GM13976 (cell line): ENCODE measurements at regions not wholly inside any gene's neighbourhood (a gene's known extent, or its start where the extent isn't known, plus 50 kb on each side); places are given as distances from the start of the nearest gene placed in this dataset.

Experiments
- DNase-seq: peaks from one replicate; pipeline ENCODE4 v3.0.0; 2012; ENCODE audit warnings: low spot score
- CTCF ChIP-seq: IDR thresholded peaks from 2 replicates; pipeline ENCODE4 v1.5.1; 2012; ENCODE audit warnings: borderline replicate concordance, mild to moderate bottlenecking; ENCODE audit not compliant: insufficient read depth; ENCODE audit errors: extremely low read depth, missing control alignments, control extremely low read depth
- in situ Hi-C: fragments of 300-500 bp; cut with MboI; formaldehyde crosslinking; loops from one replicate; pipeline ENCODE4 v1.12.0; 2022; ENCODE audit warnings: low sequenced_read_pairs, mixed read lengths, inconsistent platforms; ENCODE audit not compliant: unreplicated experiment

GRCh38 chr5:98713856-98714255 is 59.6 kb upstream of the RGMB start:
- in situ Hi-C loops, result no loop called here
- TF ChIP-seq CTCF, result no peak
- DNase-seq, result no peak

GRCh38 chr5:98714710-98715288 is 58.7 kb upstream of the RGMB start:
- in situ Hi-C loops, result no loop called here
- no peak for DNase-seq
- TF ChIP-seq CTCF, result no peak

GRCh38 chr5:98721231-98721928 is 52.1 kb upstream of the RGMB start:
- no peak for TF ChIP-seq CTCF
- no peak for DNase-seq
- in situ Hi-C loops, result no loop called here

GRCh38 chr5:98722188-98722587 is 51.3 kb upstream of the RGMB start:
- no peak for TF ChIP-seq CTCF
- in situ Hi-C loops, result no loop called here
- DNase-seq, result no peak

- no peak for TF ChIP-seq CTCF
- no peak for DNase-seq
- in situ Hi-C loops, result no loop called here
Measured at GRCh38 chr5:98723061-98723460, 50.4 kb upstream of the RGMB start.
